HL-60 (cell line): ENCODE measurements at regions not wholly inside any gene's neighbourhood (a gene's known extent, or its start where the extent isn't known, plus 50 kb on each side); places are given as distances from the start of the nearest gene placed in this dataset.

Experiments
- DNase-seq, 2 experiments: peaks; one replicate each; pipeline ENCODE4 v3.0.0-alpha.2; 2010 to 2020; ENCODE audit warnings: low read depth in 1 of 2, low spot score in 1 of 2
- H3K27ac ChIP-seq: fragments of 250-450 bp; sonication (Bioruptor Pico); replicated peaks from 2 replicates; pipeline ENCODE4 v1.5.1; 2020; ENCODE audit warnings: mild to moderate bottlenecking, moderate library complexity
- H3K27me3 ChIP-seq: fragments of 250-450 bp; sonication (Bioruptor Pico); 2 replicates; pipeline ENCODE4 v1.5.1; 2021; ENCODE audit warnings: mild to moderate bottlenecking, moderate library complexity; ENCODE audit not compliant: insufficient read depth, poor library complexity, severe bottlenecking
- H3K4me3 ChIP-seq: replicated peaks from 2 replicates; pipeline ENCODE4 v1.5.1; 2011; ENCODE audit warnings: mild to moderate bottlenecking, control low read depth, low read length; ENCODE audit not compliant: insufficient read depth
- GABPA ChIP-seq: IDR thresholded peaks from 2 replicates; pipeline ENCODE4 v1.6.1; 2012; ENCODE audit warnings: low read depth
- POLR2AphosphoS5 ChIP-seq: IDR thresholded peaks from 2 replicates; pipeline ENCODE4 v1.6.1; 2012; ENCODE audit warnings: low read depth
- SPI1 ChIP-seq: IDR thresholded peaks from 2 replicates; pipeline ENCODE4 v1.6.1; 2012; ENCODE audit warnings: low read depth, mild to moderate bottlenecking, borderline replicate concordance
- TF ChIP-seq, protein P1 (sequence below): IDR thresholded peaks from 2 replicates; pipeline ENCODE4 v1.6.1; 2012; ENCODE audit warnings: low read depth; ENCODE audit not compliant: insufficient replicate concordance
- TF ChIP-seq, protein P2 (sequence below): IDR thresholded peaks from one replicate; pipeline ENCODE4 v1.5.1; 2011; ENCODE audit warnings: low read length, control low read depth, inconsistent platforms; ENCODE audit not compliant: insufficient read depth

DNA sequence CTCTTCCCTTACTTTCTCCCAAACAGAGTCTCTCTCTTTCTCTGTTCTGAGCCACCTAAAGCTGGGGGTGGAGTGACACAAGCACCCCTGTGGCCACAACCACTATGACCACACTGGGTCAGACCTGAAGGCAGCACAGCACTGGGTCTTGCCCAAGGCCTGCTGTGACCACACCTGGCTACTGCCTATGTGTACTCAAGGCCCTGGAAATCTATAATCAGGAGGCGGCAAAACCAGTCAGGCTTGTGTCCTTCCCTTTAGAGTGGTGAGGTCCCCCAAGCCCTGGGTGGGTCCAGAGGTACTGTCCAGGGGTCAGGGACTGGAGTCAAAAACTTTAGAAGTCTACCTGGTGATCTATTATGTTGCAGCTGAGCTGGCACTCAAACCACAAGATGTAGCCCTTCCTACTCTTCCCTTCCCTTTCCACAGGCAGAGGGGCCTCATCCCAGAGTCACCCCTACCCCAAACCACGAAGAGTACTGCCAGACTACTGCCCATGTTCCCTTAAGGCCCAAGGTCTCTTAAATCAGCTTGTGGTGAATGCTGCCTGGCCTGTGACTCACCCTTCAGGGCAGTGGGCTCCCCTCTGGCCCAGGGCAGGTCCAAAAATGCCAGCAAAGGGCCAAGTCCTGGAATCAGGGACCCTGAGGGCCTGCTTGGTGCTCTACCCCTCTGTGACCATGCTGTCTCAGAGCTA is 179.8 kb upstream of the DYRK2 start:
- TF ChIP-seq, protein P1, sequence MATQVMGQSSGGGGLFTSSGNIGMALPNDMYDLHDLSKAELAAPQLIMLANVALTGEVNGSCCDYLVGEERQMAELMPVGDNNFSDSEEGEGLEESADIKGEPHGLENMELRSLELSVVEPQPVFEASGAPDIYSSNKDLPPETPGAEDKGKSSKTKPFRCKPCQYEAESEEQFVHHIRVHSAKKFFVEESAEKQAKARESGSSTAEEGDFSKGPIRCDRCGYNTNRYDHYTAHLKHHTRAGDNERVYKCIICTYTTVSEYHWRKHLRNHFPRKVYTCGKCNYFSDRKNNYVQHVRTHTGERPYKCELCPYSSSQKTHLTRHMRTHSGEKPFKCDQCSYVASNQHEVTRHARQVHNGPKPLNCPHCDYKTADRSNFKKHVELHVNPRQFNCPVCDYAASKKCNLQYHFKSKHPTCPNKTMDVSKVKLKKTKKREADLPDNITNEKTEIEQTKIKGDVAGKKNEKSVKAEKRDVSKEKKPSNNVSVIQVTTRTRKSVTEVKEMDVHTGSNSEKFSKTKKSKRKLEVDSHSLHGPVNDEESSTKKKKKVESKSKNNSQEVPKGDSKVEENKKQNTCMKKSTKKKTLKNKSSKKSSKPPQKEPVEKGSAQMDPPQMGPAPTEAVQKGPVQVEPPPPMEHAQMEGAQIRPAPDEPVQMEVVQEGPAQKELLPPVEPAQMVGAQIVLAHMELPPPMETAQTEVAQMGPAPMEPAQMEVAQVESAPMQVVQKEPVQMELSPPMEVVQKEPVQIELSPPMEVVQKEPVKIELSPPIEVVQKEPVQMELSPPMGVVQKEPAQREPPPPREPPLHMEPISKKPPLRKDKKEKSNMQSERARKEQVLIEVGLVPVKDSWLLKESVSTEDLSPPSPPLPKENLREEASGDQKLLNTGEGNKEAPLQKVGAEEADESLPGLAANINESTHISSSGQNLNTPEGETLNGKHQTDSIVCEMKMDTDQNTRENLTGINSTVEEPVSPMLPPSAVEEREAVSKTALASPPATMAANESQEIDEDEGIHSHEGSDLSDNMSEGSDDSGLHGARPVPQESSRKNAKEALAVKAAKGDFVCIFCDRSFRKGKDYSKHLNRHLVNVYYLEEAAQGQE, result no peak
- TF ChIP-seq, protein P2, sequence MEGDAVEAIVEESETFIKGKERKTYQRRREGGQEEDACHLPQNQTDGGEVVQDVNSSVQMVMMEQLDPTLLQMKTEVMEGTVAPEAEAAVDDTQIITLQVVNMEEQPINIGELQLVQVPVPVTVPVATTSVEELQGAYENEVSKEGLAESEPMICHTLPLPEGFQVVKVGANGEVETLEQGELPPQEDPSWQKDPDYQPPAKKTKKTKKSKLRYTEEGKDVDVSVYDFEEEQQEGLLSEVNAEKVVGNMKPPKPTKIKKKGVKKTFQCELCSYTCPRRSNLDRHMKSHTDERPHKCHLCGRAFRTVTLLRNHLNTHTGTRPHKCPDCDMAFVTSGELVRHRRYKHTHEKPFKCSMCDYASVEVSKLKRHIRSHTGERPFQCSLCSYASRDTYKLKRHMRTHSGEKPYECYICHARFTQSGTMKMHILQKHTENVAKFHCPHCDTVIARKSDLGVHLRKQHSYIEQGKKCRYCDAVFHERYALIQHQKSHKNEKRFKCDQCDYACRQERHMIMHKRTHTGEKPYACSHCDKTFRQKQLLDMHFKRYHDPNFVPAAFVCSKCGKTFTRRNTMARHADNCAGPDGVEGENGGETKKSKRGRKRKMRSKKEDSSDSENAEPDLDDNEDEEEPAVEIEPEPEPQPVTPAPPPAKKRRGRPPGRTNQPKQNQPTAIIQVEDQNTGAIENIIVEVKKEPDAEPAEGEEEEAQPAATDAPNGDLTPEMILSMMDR, result no peak
- TF ChIP-seq SPI1 (no peak), POLR2AphosphoS5 (no peak), GABPA (no peak)
- Histone ChIP-seq H3K4me3 (no peak overlapping the region), H3K27me3 (no peaks in the 10 kb centered on the region), H3K27ac (no peak overlapping the region)
- no peak for DNase-seq

DNA sequence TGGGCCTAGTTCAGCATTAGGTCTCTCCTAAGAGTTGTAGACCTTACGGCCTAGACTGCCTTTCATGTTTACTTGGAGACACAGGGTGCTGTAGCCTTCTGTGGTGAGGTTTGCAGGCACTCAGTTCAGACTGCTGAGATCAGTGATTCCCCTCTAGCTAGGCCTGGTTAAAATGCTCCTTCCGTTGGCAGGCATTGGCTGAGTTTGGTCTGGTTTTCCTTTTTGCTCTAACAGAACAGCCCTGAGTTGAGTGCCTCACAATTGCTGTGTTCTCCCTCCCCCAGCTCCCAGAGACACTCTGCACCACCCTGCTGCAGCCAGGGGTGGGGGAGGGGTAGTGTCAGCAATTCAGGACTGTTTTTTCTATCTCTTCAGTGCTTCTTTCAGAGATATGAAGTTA is 178.9 kb upstream of the DYRK2 start:
- TF ChIP-seq POLR2AphosphoS5 (no peak), SPI1 (no peak), GABPA (no peak)
- TF ChIP-seq, protein P2, result no peak
- TF ChIP-seq, protein P1, result no peak
- DNase-seq, result no peak

DNA sequence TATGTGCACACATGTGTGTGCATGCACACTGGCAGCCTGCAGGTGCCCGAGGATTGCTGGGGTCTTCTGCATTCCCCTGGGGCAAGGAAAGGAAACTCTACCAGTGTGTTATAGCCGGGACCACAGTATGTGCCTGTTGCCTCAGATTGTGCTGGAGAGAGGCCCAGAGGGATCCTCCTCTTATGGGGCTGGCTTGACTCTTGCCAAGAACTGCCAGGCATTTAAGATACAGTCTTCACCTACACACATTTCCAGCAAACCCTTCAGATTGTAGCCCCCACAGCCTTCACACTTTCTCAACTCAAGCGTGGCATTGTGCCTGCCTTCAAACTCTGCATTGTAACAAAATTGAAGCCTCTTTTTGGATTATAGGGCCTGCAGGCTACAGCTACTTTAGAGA is 176.7 kb upstream of the DYRK2 start:
- no peak overlapping the region for H3K27ac ChIP-seq
- peaks cover 3% of the 10 kb centered on the region for H3K27me3 ChIP-seq
- TF ChIP-seq, protein P1, result no peak
- TF ChIP-seq, protein P2, result no peak
- TF ChIP-seq SPI1 (no peak), GABPA (no peak), POLR2AphosphoS5 (no peak)
- no peak for DNase-seq
- H3K4me3 ChIP-seq, result no peak overlapping the region

More for the DNA sequence above, 178.9 kb upstream of the DYRK2 start:
- Histone ChIP-seq H3K4me3 (no peak overlapping the region), H3K27me3 (peaks cover 3% of the 10 kb centered on the region), H3K27ac (no peak overlapping the region)
